SU-DHL-6 (cell line): ENCODE measurements at regions not wholly inside any gene's neighbourhood (a gene's known extent, or its start where the extent isn't known, plus 50 kb on each side); places are given as distances from the start of the nearest gene placed in this dataset.

Source experiments
- H2AFZ ChIP-seq: fragments of 200-600 bp; sonication (generic); 2 replicates; pipeline ENCODE4 v1.6.1; 2014; ENCODE audit warnings: low read depth, mild to moderate bottlenecking, moderate library complexity, mixed read lengths, antibody characterized with exemption, low read length; ENCODE audit not compliant: severe bottlenecking
- H3F3A ChIP-seq: fragments of 200-600 bp; shearing (Covaris generic); 2 replicates; pipeline ENCODE4 v1.6.0; 2016; ENCODE audit warnings: antibody characterized with exemption, mild to moderate bottlenecking; ENCODE audit not compliant: insufficient read depth
- H3K27ac ChIP-seq: fragments of 200-600 bp; sonication (generic); 2 replicates; pipeline ENCODE4 v1.5.1; 2016; ENCODE audit warnings: low read depth, mild to moderate bottlenecking, low read length, moderate library complexity, mixed read lengths
- H3K27me3 ChIP-seq: fragments of 200-600 bp; sonication (generic), shearing (Covaris generic); 2 replicates; pipeline ENCODE4 v1.6.0; 2014; ENCODE audit warnings: mild to moderate bottlenecking, low read length
- H3K36me3 ChIP-seq: fragments of 200-600 bp; sonication (generic); 2 replicates; pipeline ENCODE4 v1.6.1; 2014; ENCODE audit warnings: mild to moderate bottlenecking, low read length, mixed read lengths
- H3K4me2 ChIP-seq: fragments of 300-600, 200-600 bp; shearing (Covaris generic), sonication (generic); 2 replicates; pipeline ENCODE4 v1.6.0; 2014; ENCODE audit warnings: low read length, low read depth, mild to moderate bottlenecking; ENCODE audit not compliant: poor library complexity, severe bottlenecking
- H3K4me3 ChIP-seq: fragments of 200-600 bp; sonication (generic); 2 replicates; pipeline ENCODE4 v1.5.1; 2014; ENCODE audit warnings: antibody characterized with exemption, low read length, mild to moderate bottlenecking, mixed read lengths; ENCODE audit not compliant: insufficient read depth, poor library complexity, severe bottlenecking
- H3K79me2 ChIP-seq: fragments of 200-600 bp; sonication (generic); 2 replicates; pipeline ENCODE4 v1.6.1; 2014; ENCODE audit warnings: mild to moderate bottlenecking, low read length, moderate library complexity; ENCODE audit not compliant: insufficient read depth
- H3K9ac ChIP-seq: fragments of 200-600 bp; sonication (generic); 2 replicates; pipeline ENCODE4 v1.7.0; 2014; ENCODE audit warnings: mild to moderate bottlenecking, low read length
- H3K9me2 ChIP-seq: fragments of 200-600 bp; sonication (generic); replicated peaks from 2 replicates; pipeline ENCODE4 v1.6.1; 2014; ENCODE audit warnings: low read length; ENCODE audit not compliant: insufficient read depth
- H3K9me3 ChIP-seq: fragments of 200-600 bp; sonication (generic); 2 replicates; pipeline ENCODE4 v1.6.1; 2014; ENCODE audit warnings: low read length, mixed read lengths; ENCODE audit not compliant: insufficient read depth
- H4K20me1 ChIP-seq: fragments of 200-600 bp; sonication (generic); 2 replicates; pipeline ENCODE4 v1.6.1; 2014; ENCODE audit warnings: low read depth, mild to moderate bottlenecking, antibody characterized with exemption, low read length, moderate library complexity, mixed read lengths
- EZH2phosphoT487 ChIP-seq: fragments of 200-600 bp; sonication (generic), shearing (Covaris generic); conservative IDR thresholded peaks from 2 replicates; pipeline ENCODE4 v1.6.1; 2018; ENCODE audit warnings: mild to moderate bottlenecking, antibody characterized with exemption, low read length, moderate library complexity, mixed read lengths
- TF ChIP-seq, protein P1 (sequence below): fragments of 200-600 bp; sonication (generic); IDR thresholded peaks from one replicate; pipeline ENCODE4 v1.5.1; 2017; ENCODE audit warnings: antibody characterized with exemption, mild to moderate bottlenecking, low read length, moderate library complexity; ENCODE audit not compliant: insufficient read depth, poor library complexity, severe bottlenecking

DNA sequence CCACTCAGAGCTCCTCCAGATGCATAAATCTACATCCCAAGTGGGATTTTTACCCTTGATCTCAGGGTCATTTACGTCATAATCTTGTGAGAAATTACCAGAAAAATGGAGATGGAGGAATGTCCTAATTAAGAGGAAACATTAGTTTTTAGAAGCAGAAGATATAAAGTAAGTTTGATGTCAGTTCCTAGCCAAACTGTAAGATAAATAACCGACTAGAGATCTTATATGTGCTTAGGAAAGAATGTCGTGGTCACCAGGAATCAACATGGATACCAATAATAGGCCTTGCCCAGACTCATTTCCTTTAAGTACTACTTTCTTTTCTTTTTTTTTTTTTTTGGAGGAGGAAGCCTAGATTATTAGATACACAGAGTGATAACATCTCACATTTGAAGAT lies 186.9 kb downstream of the UTRN start:
- Histone ChIP-seq H3K27me3 (no peaks in the 10 kb centered on the region), H3K9me2 (no peaks in the 10 kb centered on the region)
- TF ChIP-seq EZH2phosphoT487 = no peak

DNA sequence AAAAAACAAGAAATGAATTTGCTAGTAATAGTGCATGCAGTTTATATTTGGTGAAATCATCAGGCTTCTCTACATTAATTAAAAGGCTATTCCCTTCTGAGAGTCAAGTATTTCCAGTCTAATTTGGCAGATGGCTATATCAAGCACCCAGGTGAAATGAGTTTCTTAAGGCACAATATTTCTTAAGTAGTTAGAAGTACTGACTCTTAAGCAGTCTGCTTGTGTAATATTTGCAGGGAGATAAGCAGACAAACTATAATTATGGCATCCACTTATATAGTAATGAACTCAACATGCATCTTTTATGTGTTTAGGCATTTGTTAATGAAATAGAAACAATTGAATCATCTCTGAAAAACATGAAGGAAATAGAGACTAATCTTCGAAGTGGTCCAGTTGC lies 189.2 kb downstream of the UTRN start:
- TF ChIP-seq, protein P1, sequence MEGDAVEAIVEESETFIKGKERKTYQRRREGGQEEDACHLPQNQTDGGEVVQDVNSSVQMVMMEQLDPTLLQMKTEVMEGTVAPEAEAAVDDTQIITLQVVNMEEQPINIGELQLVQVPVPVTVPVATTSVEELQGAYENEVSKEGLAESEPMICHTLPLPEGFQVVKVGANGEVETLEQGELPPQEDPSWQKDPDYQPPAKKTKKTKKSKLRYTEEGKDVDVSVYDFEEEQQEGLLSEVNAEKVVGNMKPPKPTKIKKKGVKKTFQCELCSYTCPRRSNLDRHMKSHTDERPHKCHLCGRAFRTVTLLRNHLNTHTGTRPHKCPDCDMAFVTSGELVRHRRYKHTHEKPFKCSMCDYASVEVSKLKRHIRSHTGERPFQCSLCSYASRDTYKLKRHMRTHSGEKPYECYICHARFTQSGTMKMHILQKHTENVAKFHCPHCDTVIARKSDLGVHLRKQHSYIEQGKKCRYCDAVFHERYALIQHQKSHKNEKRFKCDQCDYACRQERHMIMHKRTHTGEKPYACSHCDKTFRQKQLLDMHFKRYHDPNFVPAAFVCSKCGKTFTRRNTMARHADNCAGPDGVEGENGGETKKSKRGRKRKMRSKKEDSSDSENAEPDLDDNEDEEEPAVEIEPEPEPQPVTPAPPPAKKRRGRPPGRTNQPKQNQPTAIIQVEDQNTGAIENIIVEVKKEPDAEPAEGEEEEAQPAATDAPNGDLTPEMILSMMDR = no peak
- no peak for TF ChIP-seq EZH2phosphoT487
- Histone ChIP-seq H2AFZ (no peak overlapping the region), H3K4me2 (no peak overlapping the region), H3K27me3 (no peaks in the 10 kb centered on the region), H3F3A (no peaks in the 10 kb centered on the region), H3K9ac (no peak overlapping the region), H3K36me3 (no peaks in the 10 kb centered on the region), H3K9me2 (no peaks in the 10 kb centered on the region), H3K27ac (no peak overlapping the region), H4K20me1 (no peaks in the 10 kb centered on the region), H3K9me3 (no peaks in the 10 kb centered on the region), H3K4me3 (no peak overlapping the region), H3K79me2 (no peaks in the 10 kb centered on the region)

More for the DNA sequence above, 186.9 kb downstream of the UTRN start:
- Histone ChIP-seq H3K27ac (no peak overlapping the region), H3K79me2 (no peaks in the 10 kb centered on the region), H3K4me3 (no peak overlapping the region), H4K20me1 (no peaks in the 10 kb centered on the region), H2AFZ (no peak overlapping the region), H3K36me3 (no peaks in the 10 kb centered on the region), H3F3A (no peaks in the 10 kb centered on the region), H3K4me2 (no peak overlapping the region), H3K9me3 (no peaks in the 10 kb centered on the region), H3K9ac (no peak overlapping the region)

DNA sequence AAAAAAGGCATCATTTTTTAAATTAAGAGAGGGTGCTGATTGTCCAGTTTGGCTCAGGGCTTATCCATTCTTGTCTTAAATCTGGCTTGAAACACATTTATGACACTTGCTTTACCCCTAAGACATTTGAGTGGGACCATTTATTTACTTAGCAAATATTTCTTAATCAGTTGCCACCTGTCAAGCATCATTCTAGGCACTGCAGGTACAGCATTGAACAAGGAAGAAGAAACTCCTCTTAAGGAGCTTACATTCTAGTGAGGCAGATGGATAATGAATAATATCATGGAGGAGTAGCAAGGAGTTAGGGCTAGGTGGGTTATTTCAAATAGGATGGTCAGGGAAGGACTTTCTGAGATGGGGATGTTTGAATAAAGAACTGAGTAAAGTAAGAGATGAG lies 189.8 kb downstream of the UTRN start:
- H3K9me2 ChIP-seq = no peaks in the 10 kb centered on the region
- H3K9ac ChIP-seq = no peak overlapping the region
- H4K20me1 ChIP-seq = no peaks in the 10 kb centered on the region
- H3K36me3 ChIP-seq = no peaks in the 10 kb centered on the region
- H3K79me2 ChIP-seq = no peaks in the 10 kb centered on the region
- TF ChIP-seq EZH2phosphoT487 = no peak
- TF ChIP-seq, protein P1 = no peak
- H3K4me3 ChIP-seq = no peak overlapping the region
- H3K4me2 ChIP-seq = no peak overlapping the region
- H3K27me3 ChIP-seq = no peaks in the 10 kb centered on the region
- H3K9me3 ChIP-seq = no peaks in the 10 kb centered on the region
- H3F3A ChIP-seq = no peaks in the 10 kb centered on the region
- no peak overlapping the region for H3K27ac ChIP-seq
- no peak overlapping the region for H2AFZ ChIP-seq

DNA sequence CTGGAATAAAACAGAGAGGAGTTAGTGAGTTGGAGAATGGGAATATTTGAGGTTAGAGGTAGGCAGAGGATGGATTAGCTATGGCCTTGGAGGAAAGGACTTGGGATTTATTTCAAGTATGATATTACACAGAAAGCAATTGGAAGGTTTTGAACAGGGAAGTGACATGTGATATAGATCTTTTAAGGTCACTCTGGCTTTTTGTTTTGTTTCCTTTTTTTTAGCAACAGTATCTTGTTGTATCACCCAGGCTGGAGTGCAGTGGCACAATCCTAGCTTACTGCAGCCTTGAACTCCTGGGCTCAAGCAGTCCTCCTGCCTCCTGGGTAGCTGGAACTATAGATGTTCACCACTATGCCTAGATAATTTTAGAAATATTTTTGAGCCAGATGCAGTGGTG lies 190.3 kb downstream of the UTRN start:
- Histone ChIP-seq H4K20me1 (no peaks in the 10 kb centered on the region), H3K79me2 (no peaks in the 10 kb centered on the region), H3F3A (no peaks in the 10 kb centered on the region), H3K9me2 (no peaks in the 10 kb centered on the region), H3K4me3 (no peak overlapping the region), H3K9me3 (no peaks in the 10 kb centered on the region), H3K27ac (no peak overlapping the region), H3K36me3 (no peaks in the 10 kb centered on the region), H3K4me2 (no peak overlapping the region), H3K9ac (no peak overlapping the region), H3K27me3 (no peaks in the 10 kb centered on the region), H2AFZ (no peak overlapping the region)
- TF ChIP-seq EZH2phosphoT487 = no peak
- TF ChIP-seq, protein P1 = no peak
